ENCODE measurements at regions not wholly inside any gene's neighbourhood (a gene's known extent, or its start where the extent isn't known, plus 50 kb on each side); places are given as distances from the start of the nearest gene placed in this dataset.
"Not testable (repeated sequence)": the region's sequence is repeated elsewhere in the genome, so short reads cannot be mapped to it uniquely, and the experiment has no call there.

DNA sequence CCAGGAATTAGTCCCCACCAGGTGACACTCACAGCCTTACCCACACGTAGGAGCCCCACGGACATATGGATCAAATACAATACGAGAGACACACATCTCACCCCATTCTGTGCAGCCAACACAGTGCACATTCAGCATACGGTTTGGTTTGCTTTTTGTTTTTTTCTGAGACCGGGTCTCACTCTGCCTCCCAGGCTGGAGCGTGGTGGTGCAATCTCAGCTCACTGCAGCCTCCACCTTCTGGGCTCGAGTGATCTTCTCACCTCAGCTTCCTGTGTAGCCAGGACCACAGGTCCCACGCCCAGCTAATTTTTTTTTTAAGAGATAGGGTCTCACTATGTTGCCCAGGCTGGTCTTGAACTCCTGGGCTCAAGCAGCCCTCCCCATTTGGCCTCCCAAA lies 102.8 kb downstream of the POTEB start:
- POLR2A ChIA-PET; H3K79me2 ChIP-seq (ENCODE audit: control insufficient read depth, insufficient read depth, low read length); H3K4me1 ChIP-seq (replicated peaks in 1 of 2; ENCODE audit: control insufficient read depth in 2 of 2, insufficient read depth in 2 of 2, low read length in 2 of 2); H3K4me3 ChIP-seq; CTCF ChIA-PET (ENCODE audit: low intra/inter-chr PET ratio); intact Hi-C loops (cut with micrococcal nuclease); H3K27me3 ChIP-seq (ENCODE audit: control insufficient read depth in 2 of 2, insufficient read depth in 2 of 2, low read length in 2 of 2); H3K9me1 ChIP-seq (ENCODE audit: control insufficient read depth, insufficient read depth, low read length); DNase-seq (ENCODE audit: extremely low read depth in 1 of 4, low spot score in 3 of 4); H3K9me3 ChIP-seq (replicated peaks; ENCODE audit: control insufficient read depth, insufficient read depth, low read depth, low read length); ATAC-seq; H4K20me1 ChIP-seq (replicated peaks; ENCODE audit: control insufficient read depth, insufficient read depth, low read length); H3K27ac ChIP-seq (ENCODE audit: extremely low read depth, low read depth, low read length); FAIRE-seq; H3K36me3 ChIP-seq (ENCODE audit: control insufficient read depth, insufficient read depth, low read length); BruUV-seq (replicated peaks); H3K4me2 ChIP-seq (ENCODE audit: insufficient read depth, low read length); H2AFZ ChIP-seq (ENCODE audit: low read depth, low read length); H3K9ac ChIP-seq (ENCODE audit: insufficient read depth in 1 of 2, low read depth in 2 of 2, low read length in 2 of 2): not testable (repeated sequence)
- in situ Hi-C loops (cut with MboI) = loop anchor here (5.0 to 25.0 kb wide), 2 partner anchors 453 to 1412 kb away; no protein-coding TSS in a partner anchor
- no CpG with 5 or more reads among the region's 8 CpGs for WGBS (ENCODE audit: insufficient coverage, low coverage, missing lambda C conversion rate)

DNA sequence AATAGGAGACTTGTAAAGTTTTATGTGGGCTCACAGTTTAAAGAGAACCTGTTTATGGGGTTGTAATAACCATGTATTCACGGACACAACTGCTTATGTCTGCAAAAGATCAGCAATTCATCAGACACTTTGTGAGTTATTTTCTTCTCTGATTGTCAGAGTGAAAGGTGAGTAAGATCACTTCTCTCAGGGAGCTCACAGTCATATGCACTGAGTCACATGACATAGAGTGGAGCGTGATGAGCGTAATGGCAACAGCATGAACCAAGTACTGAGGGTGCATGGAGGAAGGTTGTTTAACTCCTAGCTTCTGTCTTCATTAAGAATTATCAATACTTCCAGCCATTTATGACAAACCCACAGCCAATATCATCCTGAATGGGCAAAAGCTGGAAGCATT lies 111.0 kb downstream of the POTEB start:
- H3K27me3 ChIP-seq (ENCODE audit: control insufficient read depth in 2 of 2, insufficient read depth in 2 of 2, low read length in 2 of 2); H3K4me3 ChIP-seq; DNase-seq (ENCODE audit: extremely low read depth in 1 of 4, low spot score in 3 of 4); FAIRE-seq; H3K79me2 ChIP-seq (ENCODE audit: control insufficient read depth, insufficient read depth, low read length); H3K9ac ChIP-seq (ENCODE audit: insufficient read depth in 1 of 2, low read depth in 2 of 2, low read length in 2 of 2); H2AFZ ChIP-seq (ENCODE audit: low read depth, low read length); H3K9me1 ChIP-seq (ENCODE audit: control insufficient read depth, insufficient read depth, low read length); H3K27ac ChIP-seq (ENCODE audit: extremely low read depth, low read depth, low read length); CTCF ChIA-PET (ENCODE audit: low intra/inter-chr PET ratio); H4K20me1 ChIP-seq (replicated peaks; ENCODE audit: control insufficient read depth, insufficient read depth, low read length); intact Hi-C loops (cut with micrococcal nuclease); H3K36me3 ChIP-seq (ENCODE audit: control insufficient read depth, insufficient read depth, low read length); H3K4me1 ChIP-seq (replicated peaks in 1 of 2; ENCODE audit: control insufficient read depth in 2 of 2, insufficient read depth in 2 of 2, low read length in 2 of 2); H3K9me3 ChIP-seq (replicated peaks; ENCODE audit: control insufficient read depth, insufficient read depth, low read depth, low read length); POLR2A ChIA-PET; ATAC-seq; BruUV-seq (replicated peaks); H3K4me2 ChIP-seq (ENCODE audit: insufficient read depth, low read length): not testable (repeated sequence)
- in situ Hi-C loops (cut with MboI) = loop anchor here (25.0 kb wide), 1 partner anchor 1404 kb away; no protein-coding TSS in a partner anchor
- no CpG with 5 or more reads among the region's 3 CpGs for WGBS (ENCODE audit: insufficient coverage, low coverage, missing lambda C conversion rate)

DNA sequence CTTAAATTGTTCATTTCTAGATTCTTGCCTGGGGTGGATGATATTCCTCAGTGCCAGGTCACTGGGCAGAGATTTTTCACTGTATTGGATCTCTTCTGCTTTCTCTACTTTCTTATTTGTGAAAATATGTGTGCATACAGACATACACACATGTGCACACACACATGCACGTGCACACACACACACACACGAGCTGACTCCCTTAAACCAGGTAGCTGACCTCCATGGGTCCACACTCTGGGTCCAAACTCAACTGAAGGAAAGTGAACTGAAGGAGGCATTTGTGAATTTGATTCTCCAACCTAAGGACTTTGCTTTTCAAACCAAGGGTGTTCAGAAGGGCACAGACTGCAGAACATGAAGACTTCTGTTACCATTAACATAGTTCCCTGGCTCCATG lies 113.8 kb downstream of the POTEB start:
- H3K4me3 ChIP-seq; H4K20me1 ChIP-seq (replicated peaks; ENCODE audit: control insufficient read depth, insufficient read depth, low read length); POLR2A ChIA-PET; BruUV-seq (replicated peaks); DNase-seq (ENCODE audit: extremely low read depth in 1 of 4, low spot score in 3 of 4); CTCF ChIA-PET (ENCODE audit: low intra/inter-chr PET ratio); H3K36me3 ChIP-seq (ENCODE audit: control insufficient read depth, insufficient read depth, low read length); H3K9me3 ChIP-seq (replicated peaks; ENCODE audit: control insufficient read depth, insufficient read depth, low read depth, low read length); ATAC-seq; H3K79me2 ChIP-seq (ENCODE audit: control insufficient read depth, insufficient read depth, low read length); H3K4me2 ChIP-seq (ENCODE audit: insufficient read depth, low read length); H3K9ac ChIP-seq (ENCODE audit: insufficient read depth in 1 of 2, low read depth in 2 of 2, low read length in 2 of 2); H3K9me1 ChIP-seq (ENCODE audit: control insufficient read depth, insufficient read depth, low read length); FAIRE-seq; H3K4me1 ChIP-seq (replicated peaks in 1 of 2; ENCODE audit: control insufficient read depth in 2 of 2, insufficient read depth in 2 of 2, low read length in 2 of 2); intact Hi-C loops (cut with micrococcal nuclease); H2AFZ ChIP-seq (ENCODE audit: low read depth, low read length); H3K27me3 ChIP-seq (ENCODE audit: control insufficient read depth in 2 of 2, insufficient read depth in 2 of 2, low read length in 2 of 2); H3K27ac ChIP-seq (ENCODE audit: extremely low read depth, low read depth, low read length): not testable (repeated sequence)
- 2% methylated on average over 2 of the region's 2 CpGs for WGBS (ENCODE audit: insufficient coverage, low coverage, missing lambda C conversion rate)
- in situ Hi-C loops (cut with MboI) = loop anchor here (25.0 kb wide), 1 partner anchor 1401 kb away; no protein-coding TSS in a partner anchor

DNA sequence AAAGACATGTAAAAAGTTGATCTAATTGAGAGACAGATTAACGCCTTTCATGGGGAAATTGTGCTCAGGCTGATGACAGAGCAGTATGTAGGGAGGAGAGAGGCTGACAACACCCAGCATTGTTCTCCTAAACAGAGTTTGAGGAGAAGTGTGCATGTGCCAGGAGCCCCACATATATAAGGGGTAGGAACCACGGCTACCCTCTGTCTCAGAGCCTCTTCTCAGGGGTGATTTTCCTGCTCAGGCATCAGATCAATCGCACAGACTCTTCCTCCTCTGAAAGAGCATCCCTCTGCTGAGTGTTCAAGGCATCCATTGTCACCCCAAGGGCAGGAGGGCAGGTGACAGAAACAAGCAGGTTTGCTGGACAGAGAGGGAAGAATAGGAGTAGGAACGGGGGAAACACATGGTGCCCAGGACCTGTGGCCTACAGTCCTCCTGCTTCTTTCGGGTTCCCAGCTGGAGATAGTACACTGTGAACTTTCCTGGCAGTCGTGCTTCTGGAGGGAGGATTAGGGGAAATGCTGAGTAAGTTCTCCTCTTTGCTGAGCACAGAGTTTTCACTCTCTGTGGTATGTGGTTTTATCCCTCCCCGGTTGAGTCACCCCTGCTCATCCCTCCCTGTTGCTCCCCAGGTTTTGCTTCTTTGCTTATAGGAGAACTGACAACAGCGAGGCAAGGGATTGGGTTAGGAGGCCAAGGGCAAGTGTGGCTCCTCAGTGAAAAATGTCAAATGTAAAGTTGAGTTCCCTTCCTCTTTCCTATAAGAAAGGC lies 117.1 kb downstream of the POTEB start:
- H3K4me1 ChIP-seq (replicated peaks in 1 of 2; ENCODE audit: control insufficient read depth in 2 of 2, insufficient read depth in 2 of 2, low read length in 2 of 2); H2AFZ ChIP-seq (ENCODE audit: low read depth, low read length); H3K9me3 ChIP-seq (replicated peaks; ENCODE audit: control insufficient read depth, insufficient read depth, low read depth, low read length); H3K9me1 ChIP-seq (ENCODE audit: control insufficient read depth, insufficient read depth, low read length); H3K4me3 ChIP-seq; FAIRE-seq; H3K4me2 ChIP-seq (ENCODE audit: insufficient read depth, low read length); DNase-seq (ENCODE audit: extremely low read depth in 1 of 4, low spot score in 3 of 4); H3K79me2 ChIP-seq (ENCODE audit: control insufficient read depth, insufficient read depth, low read length); POLR2A ChIA-PET; H3K27ac ChIP-seq (ENCODE audit: extremely low read depth, low read depth, low read length); intact Hi-C loops (cut with micrococcal nuclease); H3K27me3 ChIP-seq (ENCODE audit: control insufficient read depth in 2 of 2, insufficient read depth in 2 of 2, low read length in 2 of 2); BruUV-seq (replicated peaks); CTCF ChIA-PET (ENCODE audit: low intra/inter-chr PET ratio); ATAC-seq; H3K9ac ChIP-seq (ENCODE audit: insufficient read depth in 1 of 2, low read depth in 2 of 2, low read length in 2 of 2); H3K36me3 ChIP-seq (ENCODE audit: control insufficient read depth, insufficient read depth, low read length); H4K20me1 ChIP-seq (replicated peaks; ENCODE audit: control insufficient read depth, insufficient read depth, low read length): not testable (repeated sequence)
- in situ Hi-C loops (cut with MboI) = loop anchor here (25.0 kb wide), 1 partner anchor 1398 kb away; no protein-coding TSS in a partner anchor
- 0% methylated on average over 2 of the region's 8 CpGs for WGBS (ENCODE audit: insufficient coverage, low coverage, missing lambda C conversion rate)

Data from K562 (cell line).